Ascending aorta (tissue), 2 donors: ENCODE measurements at regions not wholly inside any gene's neighbourhood (a gene's known extent, or its start where the extent isn't known, plus 50 kb on each side); places are given as distances from the start of the nearest gene placed in this dataset.
"Not testable (repeated sequence)": the region's sequence is repeated elsewhere in the genome, so short reads cannot be mapped to it uniquely, and the experiment has no call there.

Experiments used
- DNase-seq, 2 donors: peaks; one replicate each; pipeline ENCODE4 v3.0.0-alpha.2; 2019; ENCODE audit warnings: low spot score in 2 of 2
- H3K27ac ChIP-seq, 2 donors: fragments of 200-600 bp; sonication (generic); one replicate each; pipeline ENCODE4 v1.5.1; 2016 to 2017; ENCODE audit warnings: mild to moderate bottlenecking in 1 of 2
- H3K27me3 ChIP-seq: fragments of 200-600 bp; sonication (generic); one replicate; pipeline ENCODE4 v1.5.1; 2017
- H3K36me3 ChIP-seq, 2 donors: fragments of 200-600 bp; sonication (generic); one replicate each; pipeline ENCODE4 v1.5.1; 2016
- H3K4me1 ChIP-seq, 2 donors: fragments of 200-600 bp; sonication (generic); one replicate each; pipeline ENCODE4 v1.5.1; 2016 to 2017; ENCODE audit warnings: mild to moderate bottlenecking in 1 of 2
- H3K4me3 ChIP-seq, 2 donors: fragments of 200-600 bp; sonication (generic); one replicate each; pipeline ENCODE4 v1.5.1; 2016 to 2017; ENCODE audit warnings: mild to moderate bottlenecking in 1 of 2
- H3K9me3 ChIP-seq, 2 donors: fragments of 200-600 bp; sonication (generic); one replicate each; pipeline ENCODE4 v1.5.1; 2016
- intact Hi-C: fragments of 100-400 bp; cut with DNase I; formaldehyde crosslinking; loops from one replicate; pipeline ENCODE4 v1.15.1; 2023

DNA sequence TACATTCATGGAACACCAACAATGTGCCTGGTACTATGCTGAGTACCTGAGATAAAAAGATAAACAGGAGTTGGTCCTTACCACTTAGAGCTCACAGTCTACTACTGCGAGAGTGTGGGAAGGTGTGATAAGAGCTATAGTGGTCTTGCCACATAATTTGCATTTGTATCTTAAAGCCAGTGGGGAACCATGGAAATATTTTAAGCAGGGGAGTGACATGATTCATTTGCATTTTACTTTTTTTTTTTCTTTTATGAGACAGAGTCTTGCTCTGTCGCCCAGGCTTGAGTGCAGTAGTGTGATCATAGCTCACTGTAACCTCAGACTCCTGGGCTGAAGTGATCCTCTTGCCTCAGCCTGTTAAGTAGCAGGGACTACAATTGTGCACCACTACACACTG is 53.6 kb downstream of the SRGAP2 start:
- H3K27ac ChIP-seq, H3K4me1 ChIP-seq, H3K27me3 ChIP-seq, intact Hi-C loops, DNase-seq, H3K9me3 ChIP-seq, H3K36me3 ChIP-seq, H3K4me3 ChIP-seq: not testable (repeated sequence)

DNA sequence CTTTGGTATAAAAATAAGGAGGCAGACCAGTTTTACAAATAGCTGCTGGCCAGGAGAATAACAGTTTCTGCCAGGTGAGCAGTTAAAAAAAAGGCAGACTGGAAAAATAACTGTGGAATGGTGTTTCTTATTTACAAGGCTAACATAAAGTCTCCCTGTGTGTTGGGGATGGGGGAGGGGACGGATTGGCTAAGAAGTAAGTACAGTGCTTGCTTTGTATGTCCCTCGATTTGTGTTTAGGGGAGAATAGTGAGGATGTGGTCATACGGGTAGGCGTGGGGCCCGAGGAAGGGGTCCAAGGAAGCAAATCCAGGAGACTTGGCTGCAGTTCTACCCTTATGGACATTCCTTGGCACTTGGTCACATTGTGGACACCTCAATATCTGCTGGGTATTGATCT is 58.1 kb downstream of the SRGAP2 start:
- H3K4me3 ChIP-seq, DNase-seq, H3K27me3 ChIP-seq, H3K9me3 ChIP-seq, intact Hi-C loops, H3K4me1 ChIP-seq, H3K36me3 ChIP-seq, H3K27ac ChIP-seq: not testable (repeated sequence)

DNA sequence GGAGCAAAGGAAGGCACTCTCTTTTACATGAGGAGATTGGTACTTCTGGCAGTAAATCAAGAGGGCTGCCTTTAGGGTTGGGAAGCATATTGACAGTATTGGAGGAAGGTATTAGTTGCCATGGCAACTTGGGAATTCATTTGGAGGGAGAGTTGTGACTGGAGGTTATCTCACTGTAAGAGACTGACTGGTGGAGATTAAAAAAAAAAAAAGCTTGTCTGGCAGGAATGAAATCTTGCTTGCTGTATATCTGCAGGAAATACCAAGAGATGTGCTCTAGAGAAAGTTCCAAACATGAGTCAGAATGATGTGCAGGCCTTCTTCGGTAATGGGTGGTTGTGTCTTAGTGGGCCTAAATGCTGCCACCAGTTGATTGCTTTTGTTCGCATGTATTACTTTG is 59.1 kb downstream of the SRGAP2 start:
- intact Hi-C loops, H3K27me3 ChIP-seq, H3K4me3 ChIP-seq, DNase-seq, H3K27ac ChIP-seq, H3K9me3 ChIP-seq, H3K36me3 ChIP-seq, H3K4me1 ChIP-seq: not testable (repeated sequence)

DNA sequence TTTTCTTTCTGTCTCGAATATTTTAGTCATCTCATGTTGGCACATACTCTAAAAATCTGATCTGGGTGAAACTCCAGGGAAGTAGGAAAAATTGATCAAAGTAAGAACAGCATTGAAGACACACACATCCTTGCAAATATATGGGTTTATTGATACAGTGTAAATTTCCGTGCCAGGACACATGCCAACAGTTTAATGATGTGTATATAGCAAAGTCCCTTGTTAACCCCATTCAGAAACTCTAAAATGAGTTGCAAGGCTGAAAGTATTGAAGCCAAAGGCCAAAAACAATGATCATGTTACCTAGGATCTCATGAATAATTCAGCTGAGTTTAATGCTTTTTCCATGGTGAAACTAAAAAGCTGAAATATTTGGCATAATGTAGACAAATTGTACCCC is 61.6 kb downstream of the SRGAP2 start:
- H3K27ac ChIP-seq, H3K9me3 ChIP-seq, H3K4me1 ChIP-seq, H3K4me3 ChIP-seq, H3K36me3 ChIP-seq, DNase-seq, H3K27me3 ChIP-seq, intact Hi-C loops: not testable (repeated sequence)

DNA sequence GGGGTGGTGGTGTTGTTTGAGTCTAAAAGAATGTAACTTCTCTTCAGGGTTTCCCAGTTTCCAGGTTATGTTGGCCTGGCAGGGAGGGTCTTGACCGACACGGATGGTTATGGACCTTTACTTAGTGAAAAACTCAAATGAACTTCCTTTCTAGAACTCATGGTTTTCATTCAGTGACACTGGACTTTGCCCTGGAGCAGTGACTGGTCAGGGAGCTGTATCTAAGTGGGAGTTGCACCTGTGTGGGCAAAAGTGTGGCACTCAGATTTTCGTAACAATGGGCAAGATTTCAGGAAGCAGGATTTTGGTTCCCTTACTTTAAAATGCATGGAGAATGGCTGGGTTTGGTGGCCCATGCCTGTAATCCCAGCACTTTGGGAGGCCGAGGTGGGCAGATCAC is 67.8 kb downstream of the SRGAP2 start:
- H3K27me3 ChIP-seq, H3K4me1 ChIP-seq, intact Hi-C loops, H3K36me3 ChIP-seq, H3K27ac ChIP-seq, H3K9me3 ChIP-seq, DNase-seq, H3K4me3 ChIP-seq: not testable (repeated sequence)

DNA sequence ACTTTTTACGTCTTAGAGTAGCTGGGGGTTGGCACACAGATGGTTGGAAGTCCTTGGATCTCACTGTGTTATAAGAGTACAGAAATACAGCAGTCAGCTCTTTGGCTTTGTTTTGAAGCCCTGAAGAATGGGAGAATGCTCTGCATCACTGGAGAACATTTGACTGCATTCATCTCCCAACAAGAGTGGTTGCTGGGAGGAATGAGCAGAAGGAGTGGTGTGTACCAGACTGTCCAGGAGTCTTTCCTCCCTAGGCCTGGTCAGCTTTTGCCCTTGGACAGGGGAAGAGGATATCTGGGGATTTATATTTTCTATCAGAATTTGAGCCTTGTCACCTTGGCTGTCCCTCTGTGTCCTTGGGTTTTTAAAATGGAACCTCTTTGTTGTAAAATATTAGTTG is 69.8 kb downstream of the SRGAP2 start:
- H3K4me1 ChIP-seq, H3K36me3 ChIP-seq, intact Hi-C loops: not testable (repeated sequence)

DNA sequence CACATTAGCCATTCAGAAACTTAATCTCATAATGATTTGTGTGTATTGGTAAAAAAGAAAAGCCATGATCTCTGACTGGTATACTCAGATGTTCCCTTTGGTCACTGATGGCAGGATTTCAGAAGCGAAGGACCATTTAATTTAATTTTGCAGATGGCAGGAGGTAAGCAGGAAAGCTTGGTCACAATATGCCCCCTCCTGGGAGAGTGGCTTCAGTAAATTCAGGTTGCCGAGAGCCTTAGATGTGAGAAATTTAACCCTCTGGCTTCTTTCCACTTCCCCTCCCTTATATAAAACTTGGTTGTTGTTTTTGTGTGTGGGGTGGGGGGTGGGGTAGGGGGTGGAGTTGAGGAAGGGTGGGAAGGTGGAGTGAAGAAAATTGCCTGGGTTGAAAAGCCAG is 72.8 kb downstream of the SRGAP2 start:
- H3K9me3 ChIP-seq, intact Hi-C loops, H3K4me3 ChIP-seq, H3K27ac ChIP-seq, H3K27me3 ChIP-seq, DNase-seq, H3K36me3 ChIP-seq, H3K4me1 ChIP-seq: not testable (repeated sequence)

More for the DNA sequence above, 69.8 kb downstream of the SRGAP2 start:
- H3K27ac ChIP-seq, H3K9me3 ChIP-seq, H3K4me3 ChIP-seq, DNase-seq, H3K27me3 ChIP-seq: not testable (repeated sequence)

DNA sequence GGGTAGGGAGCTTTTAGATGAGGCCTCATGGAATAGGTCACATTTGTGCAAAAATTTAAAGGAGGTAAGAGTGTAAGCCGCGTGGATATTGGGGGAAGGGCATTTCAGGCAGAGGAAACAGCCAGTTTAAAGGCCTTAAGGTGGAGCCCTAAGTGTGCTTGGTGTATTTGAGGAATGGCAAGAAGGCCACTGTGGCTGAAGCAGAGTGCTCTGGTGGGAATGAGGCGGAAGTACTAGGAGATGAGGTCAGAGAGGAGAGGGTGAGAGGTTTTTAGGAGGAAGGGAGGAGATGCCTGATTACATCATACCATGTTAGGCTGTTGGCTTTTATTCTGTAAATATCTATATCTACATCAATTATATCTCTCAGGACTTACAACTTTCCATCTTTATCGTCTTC is 75.3 kb downstream of the SRGAP2 start:
- H3K4me3 ChIP-seq, H3K9me3 ChIP-seq, DNase-seq, H3K27me3 ChIP-seq, H3K36me3 ChIP-seq, H3K27ac ChIP-seq, H3K4me1 ChIP-seq, intact Hi-C loops: not testable (repeated sequence)

DNA sequence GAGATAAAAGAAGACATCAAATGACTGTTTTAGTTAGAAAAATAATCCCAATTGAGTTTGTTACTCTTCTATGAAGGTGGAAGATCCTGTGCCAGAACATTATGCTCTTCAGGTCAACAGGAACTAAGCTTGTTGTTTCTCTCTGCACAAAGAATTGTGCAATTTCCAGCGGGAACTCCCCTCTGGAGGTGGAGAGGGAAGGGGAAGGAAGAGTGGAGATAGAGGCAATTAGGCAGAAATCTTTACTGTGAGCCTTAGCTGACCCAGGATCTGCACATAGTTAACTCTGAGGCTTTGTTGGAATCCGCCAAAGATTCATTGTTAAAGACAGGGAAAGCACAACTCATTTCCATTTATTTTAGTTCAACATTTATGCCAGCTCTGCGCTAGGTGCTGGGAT is 77.3 kb downstream of the SRGAP2 start:
- H3K27ac ChIP-seq, H3K9me3 ChIP-seq, DNase-seq, H3K4me1 ChIP-seq, intact Hi-C loops, H3K27me3 ChIP-seq, H3K4me3 ChIP-seq, H3K36me3 ChIP-seq: not testable (repeated sequence)

DNA sequence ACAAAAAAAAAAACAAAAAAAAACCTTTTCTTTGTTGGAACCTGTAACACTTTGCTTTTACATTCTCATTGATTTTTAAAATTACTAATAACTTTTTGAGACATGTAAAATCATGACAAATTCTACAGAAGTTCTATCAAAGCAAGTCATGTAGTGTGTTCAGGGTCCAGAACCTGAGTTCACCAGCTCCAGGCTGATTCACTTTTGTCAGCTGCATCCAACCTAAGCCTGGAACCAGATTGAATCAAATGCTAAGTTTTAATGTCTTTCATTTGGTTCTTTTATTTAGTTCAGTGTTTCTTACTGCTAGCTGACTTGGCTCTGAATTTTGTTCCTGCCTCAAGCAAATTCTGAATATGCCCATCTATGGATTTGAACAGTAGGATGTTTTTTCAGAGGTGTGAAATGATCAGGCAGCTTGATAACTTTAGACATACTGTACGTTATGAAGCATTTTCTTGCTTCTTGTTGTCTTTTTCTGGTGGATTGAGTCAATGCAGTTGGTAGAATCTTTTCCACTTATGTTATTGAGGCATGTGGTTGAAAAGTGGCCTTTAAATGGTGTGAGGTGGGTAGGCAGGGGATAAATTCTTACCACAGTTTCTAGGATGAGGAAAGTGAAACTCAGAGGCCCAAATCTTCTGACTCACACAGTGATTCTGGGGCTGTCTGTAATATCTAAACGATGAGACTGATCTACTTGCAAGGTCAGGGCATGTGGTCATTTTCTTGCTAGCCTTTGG is 78.7 kb downstream of the SRGAP2 start:
- H3K36me3 ChIP-seq, intact Hi-C loops, H3K4me1 ChIP-seq, DNase-seq, H3K27me3 ChIP-seq, H3K27ac ChIP-seq, H3K4me3 ChIP-seq, H3K9me3 ChIP-seq: not testable (repeated sequence)

DNA sequence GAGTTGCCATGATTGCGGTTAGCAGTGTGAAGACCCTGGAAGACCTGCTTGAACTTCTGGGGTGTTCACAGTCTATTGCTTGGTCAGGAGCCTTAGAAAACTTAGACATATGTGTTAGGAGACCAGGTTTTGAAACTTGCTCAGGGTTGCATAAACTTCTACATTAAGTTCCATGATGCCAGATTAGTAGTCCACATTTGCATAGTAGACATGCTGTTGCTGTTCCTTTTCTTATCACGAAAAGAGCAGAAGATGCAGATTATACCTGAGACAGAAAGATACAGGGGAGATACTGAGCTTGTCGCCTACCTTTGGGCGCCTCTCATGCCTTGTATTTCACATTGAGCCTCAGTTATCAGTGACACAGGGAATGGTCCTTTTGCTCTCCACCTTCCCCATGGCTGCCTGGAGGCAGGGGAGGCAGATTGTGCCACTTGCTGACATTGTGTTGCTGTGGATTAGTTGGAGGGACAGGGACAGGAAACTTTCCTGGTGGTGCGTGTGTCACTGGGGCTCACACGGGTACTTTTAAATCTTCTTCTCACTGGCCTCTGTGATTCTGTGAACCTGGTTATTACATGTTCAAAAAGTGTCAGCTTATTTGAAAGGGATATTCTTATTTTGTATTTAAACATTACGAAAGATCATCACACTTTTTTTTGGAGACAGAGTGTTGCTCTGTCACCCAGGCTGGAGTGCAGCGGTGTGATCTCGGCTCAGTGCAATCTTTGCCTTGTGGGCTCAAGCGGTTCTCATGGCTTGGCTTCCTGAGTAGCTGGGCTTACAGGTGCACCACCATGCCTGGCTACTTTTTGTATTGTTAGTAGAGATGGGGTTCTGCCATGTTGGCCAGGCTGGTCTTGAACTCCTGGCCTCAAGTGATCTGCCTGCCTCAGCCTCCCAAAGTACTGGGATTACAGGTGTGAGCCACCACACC is 82.0 kb downstream of the SRGAP2 start:
- H3K4me3 ChIP-seq, H3K27me3 ChIP-seq, H3K4me1 ChIP-seq, H3K9me3 ChIP-seq, intact Hi-C loops, H3K27ac ChIP-seq, H3K36me3 ChIP-seq, DNase-seq: not testable (repeated sequence)

DNA sequence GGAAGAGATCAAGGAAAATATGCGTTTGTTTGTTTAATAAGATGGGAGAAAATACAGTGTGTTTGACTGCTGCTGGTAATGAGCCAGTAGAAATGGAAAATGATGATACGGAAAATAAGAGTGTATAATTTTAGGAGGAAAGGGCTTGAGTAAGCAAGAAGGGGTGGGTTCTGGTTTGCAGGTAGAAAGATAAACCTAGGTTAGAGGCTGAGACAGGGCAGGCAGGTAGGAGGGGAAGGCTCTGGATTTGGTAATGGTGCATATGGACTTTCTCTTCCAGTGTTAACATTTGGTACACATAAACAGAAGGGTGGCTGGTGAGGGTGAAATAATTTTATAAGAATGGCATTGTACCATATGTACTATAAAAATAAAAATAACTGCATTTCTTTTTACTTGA is 84.4 kb downstream of the SRGAP2 start:
- H3K9me3 ChIP-seq, H3K36me3 ChIP-seq, H3K27ac ChIP-seq, H3K4me1 ChIP-seq, intact Hi-C loops, H3K27me3 ChIP-seq, DNase-seq, H3K4me3 ChIP-seq: not testable (repeated sequence)

DNA sequence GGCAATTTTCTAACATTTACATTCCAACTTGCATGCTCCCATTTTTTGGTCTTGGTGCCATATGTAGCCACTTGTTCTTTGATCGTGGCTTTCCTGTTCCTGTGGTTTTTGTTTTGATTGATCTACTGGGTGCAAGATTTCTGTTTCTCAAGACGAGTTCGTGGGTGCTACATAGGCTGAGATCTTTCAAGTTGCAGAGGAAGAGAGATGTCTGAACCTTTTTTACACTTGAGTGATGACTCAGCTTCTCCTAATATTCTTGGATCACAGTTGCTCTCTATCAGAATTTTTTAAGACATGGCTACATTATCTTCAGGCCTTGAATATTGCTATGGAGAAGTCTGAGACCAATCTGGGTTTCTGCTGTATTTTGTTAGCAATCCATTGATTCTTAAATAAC is 85.1 kb downstream of the SRGAP2 start:
- H3K27me3 ChIP-seq, H3K4me3 ChIP-seq, H3K36me3 ChIP-seq, H3K27ac ChIP-seq, H3K9me3 ChIP-seq, intact Hi-C loops, H3K4me1 ChIP-seq, DNase-seq: not testable (repeated sequence)

DNA sequence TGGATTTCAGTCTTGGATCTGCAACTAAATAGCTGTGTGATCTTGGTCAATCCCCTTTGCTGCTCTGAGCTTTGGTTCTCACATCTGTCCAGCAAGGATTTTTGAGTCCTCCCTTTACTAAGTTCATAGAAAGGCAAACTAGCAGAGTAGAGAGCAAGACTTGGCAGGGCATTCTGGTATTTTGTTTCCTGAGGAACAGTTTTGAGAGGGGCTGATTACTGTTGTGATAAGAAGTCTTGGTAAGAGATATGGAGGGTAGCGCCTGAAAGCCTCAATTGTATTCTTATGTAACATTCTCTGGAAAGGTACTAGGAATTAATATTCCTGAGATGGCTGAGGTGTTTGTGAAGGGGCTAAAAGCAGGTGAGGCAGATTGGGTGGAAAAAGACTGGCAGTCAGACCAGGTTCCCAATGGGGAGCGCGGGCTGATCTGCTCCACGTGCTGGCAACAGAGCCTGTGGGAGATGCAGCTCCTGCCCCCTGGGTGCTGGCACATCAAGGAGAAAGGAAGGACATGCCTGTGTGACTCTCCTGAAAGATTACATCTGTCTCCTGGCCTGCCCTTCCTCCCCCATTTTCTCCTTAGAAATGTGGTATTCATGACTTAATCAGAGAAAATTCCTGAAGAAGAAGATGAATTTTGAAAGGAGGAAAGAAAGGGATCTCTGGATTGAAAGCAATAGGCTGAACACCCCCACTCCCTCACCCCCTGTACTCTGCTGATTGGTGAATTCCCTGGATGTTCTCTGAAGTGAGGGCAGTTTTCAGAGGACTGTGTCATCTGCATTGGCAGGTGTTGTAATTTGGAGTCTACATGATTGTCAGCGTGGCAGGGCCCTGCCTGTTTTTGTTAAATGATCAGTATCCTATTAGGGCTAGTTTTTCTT is 94.0 kb downstream of the SRGAP2 start:
- H3K36me3 ChIP-seq, H3K9me3 ChIP-seq, H3K4me3 ChIP-seq, H3K4me1 ChIP-seq, intact Hi-C loops, H3K27me3 ChIP-seq, DNase-seq, H3K27ac ChIP-seq: not testable (repeated sequence)
